ENCODE measurements at regions not wholly inside any gene's neighbourhood (a gene's known extent, or its start where the extent isn't known, plus 50 kb on each side); places are given as distances from the start of the nearest gene placed in this dataset.

GRCh38 chr2:147577998-147578380 lies 266.8 kb upstream of the ACVR2A start:
- Mint-ChIP-seq H3K4me1 (peaks cover 3% of the 10 kb centered on the region), H3K9me3 (peaks cover 19% of the 10 kb centered on the region), H3K4me3 (no peak overlapping the region), H3K27ac (no peak overlapping the region), H3K36me3 (no peaks in the 10 kb centered on the region), H3K27me3 (ENCODE audit: low read depth) (no peaks in the 10 kb centered on the region)
- no peak for TF ChIP-seq CTCF (IDR thresholded peaks at IDR 0.05; ENCODE audit: unreplicated experiment)
- no peak for DNase-seq (ENCODE audit: low spot score in 2 of 2, unreplicated experiment in 2 of 2)

- no peak overlapping the region for H3K4me3 Mint-ChIP-seq
- peak overlapping the region; percentile 58 for H3K27ac Mint-ChIP-seq
- H3K4me1 Mint-ChIP-seq, result peaks cover 3% of the 10 kb centered on the region
- DNase-seq (ENCODE audit: low spot score in 2 of 2, unreplicated experiment in 2 of 2), result no peak
- peaks cover 16% of the 10 kb centered on the region for H3K9me3 Mint-ChIP-seq
- no peaks in the 10 kb centered on the region for H3K27me3 Mint-ChIP-seq (ENCODE audit: low read depth)
- H3K36me3 Mint-ChIP-seq, result no peaks in the 10 kb centered on the region
- TF ChIP-seq CTCF (IDR thresholded peaks at IDR 0.05; ENCODE audit: unreplicated experiment), result no peak
Observed at GRCh38 chr2:147577323-147577997, 267.4 kb upstream of the ACVR2A start.

GRCh38 chr2:147575106-147575505 lies 269.7 kb upstream of the ACVR2A start:
- Mint-ChIP-seq H3K9me3 (peaks cover 7% of the 10 kb centered on the region), H3K27ac (no peak overlapping the region), H3K27me3 (ENCODE audit: low read depth) (no peaks in the 10 kb centered on the region), H3K4me3 (no peak overlapping the region), H3K36me3 (no peaks in the 10 kb centered on the region), H3K4me1 (peaks cover 3% of the 10 kb centered on the region)
- DNase-seq (ENCODE audit: low spot score in 2 of 2, unreplicated experiment in 2 of 2), result no peak
- no peak for TF ChIP-seq CTCF (IDR thresholded peaks at IDR 0.05; ENCODE audit: unreplicated experiment)

- H3K27ac Mint-ChIP-seq, result no peak overlapping the region
- H3K27me3 Mint-ChIP-seq (ENCODE audit: low read depth), result no peaks in the 10 kb centered on the region
- peaks cover 7% of the 10 kb centered on the region for H3K9me3 Mint-ChIP-seq
- DNase-seq (ENCODE audit: low spot score in 2 of 2, unreplicated experiment in 2 of 2), result no peak
- TF ChIP-seq CTCF (IDR thresholded peaks at IDR 0.05; ENCODE audit: unreplicated experiment), result no peak
- H3K4me3 Mint-ChIP-seq, result no peak overlapping the region
- peaks cover 3% of the 10 kb centered on the region for H3K4me1 Mint-ChIP-seq
- no peaks in the 10 kb centered on the region for H3K36me3 Mint-ChIP-seq
Observed at GRCh38 chr2:147572622-147573021, 272.2 kb upstream of the ACVR2A start.

GRCh38 chr2:147569426-147569825 lies 275.4 kb upstream of the ACVR2A start:
- H3K27ac Mint-ChIP-seq, result no peak overlapping the region
- H3K27me3 Mint-ChIP-seq (ENCODE audit: low read depth), result no peaks in the 10 kb centered on the region
- peaks cover 10% of the 10 kb centered on the region for H3K9me3 Mint-ChIP-seq
- TF ChIP-seq CTCF (IDR thresholded peaks at IDR 0.05; ENCODE audit: unreplicated experiment), result no peak
- no peak for DNase-seq (ENCODE audit: low spot score in 2 of 2, unreplicated experiment in 2 of 2)
- H3K36me3 Mint-ChIP-seq, result no peaks in the 10 kb centered on the region
- H3K4me1 Mint-ChIP-seq, result no peaks in the 10 kb centered on the region
- no peak overlapping the region for H3K4me3 Mint-ChIP-seq

- Mint-ChIP-seq H3K36me3 (no peaks in the 10 kb centered on the region), H3K4me3 (no peak overlapping the region), H3K27me3 (ENCODE audit: low read depth) (no peaks in the 10 kb centered on the region), H3K27ac (no peak overlapping the region), H3K9me3 (peaks cover 13% of the 10 kb centered on the region), H3K4me1 (no peaks in the 10 kb centered on the region)
- no peak for TF ChIP-seq CTCF (IDR thresholded peaks at IDR 0.05; ENCODE audit: unreplicated experiment)
- DNase-seq (ENCODE audit: low spot score in 2 of 2, unreplicated experiment in 2 of 2), result no peak
Observed at GRCh38 chr2:147568109-147568508, 276.7 kb upstream of the ACVR2A start.

Data from mesothelial cell of epicardium (in vitro differentiated cells).